Fibroblast of mammary gland (primary cell): ENCODE measurements at regions not wholly inside any gene's neighbourhood (a gene's known extent, or its start where the extent isn't known, plus 50 kb on each side); places are given as distances from the start of the nearest gene placed in this dataset.
"Not testable (repeated sequence)": the region's sequence is repeated elsewhere in the genome, so short reads cannot be mapped to it uniquely, and the experiment has no call there.

ENCODE experiments used
- DNase-seq: peaks from one replicate; pipeline ENCODE4 v3.0.0-alpha.2; 2010; ENCODE audit warnings: low read depth
- H3K4me3 ChIP-seq: 2 replicates; pipeline ENCODE4 v1.5.1; 2011; ENCODE audit warnings: low read depth, mild to moderate bottlenecking, low read length, moderate library complexity; ENCODE audit not compliant: control insufficient read depth
- TF ChIP-seq, protein P1 (sequence below): conservative IDR thresholded peaks from 2 replicates; pipeline ENCODE4 v1.5.1; 2011; ENCODE audit warnings: low read depth, low read length, inconsistent platforms; ENCODE audit not compliant: control insufficient read depth, insufficient read depth

DNA sequence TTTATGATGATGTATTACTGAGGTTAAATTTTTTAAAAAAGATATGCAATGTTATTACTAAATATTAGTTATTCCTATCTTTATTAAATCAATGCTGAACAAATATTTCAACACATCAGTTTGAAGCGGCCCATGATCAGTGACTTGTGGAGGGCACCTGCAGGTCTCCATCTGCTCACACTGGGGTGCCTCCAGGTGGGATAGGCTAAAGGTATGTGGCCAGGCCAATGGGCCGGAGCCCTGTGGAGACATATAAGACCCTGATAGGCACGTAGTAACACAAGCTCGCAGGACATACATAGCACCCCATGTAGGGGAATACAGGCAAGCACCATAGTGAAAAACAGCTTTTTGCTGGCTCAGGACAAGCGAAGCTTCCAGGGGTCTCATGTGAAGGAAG lies 469.8 kb downstream of the ZNF536 start:
- TF ChIP-seq, protein P1, sequence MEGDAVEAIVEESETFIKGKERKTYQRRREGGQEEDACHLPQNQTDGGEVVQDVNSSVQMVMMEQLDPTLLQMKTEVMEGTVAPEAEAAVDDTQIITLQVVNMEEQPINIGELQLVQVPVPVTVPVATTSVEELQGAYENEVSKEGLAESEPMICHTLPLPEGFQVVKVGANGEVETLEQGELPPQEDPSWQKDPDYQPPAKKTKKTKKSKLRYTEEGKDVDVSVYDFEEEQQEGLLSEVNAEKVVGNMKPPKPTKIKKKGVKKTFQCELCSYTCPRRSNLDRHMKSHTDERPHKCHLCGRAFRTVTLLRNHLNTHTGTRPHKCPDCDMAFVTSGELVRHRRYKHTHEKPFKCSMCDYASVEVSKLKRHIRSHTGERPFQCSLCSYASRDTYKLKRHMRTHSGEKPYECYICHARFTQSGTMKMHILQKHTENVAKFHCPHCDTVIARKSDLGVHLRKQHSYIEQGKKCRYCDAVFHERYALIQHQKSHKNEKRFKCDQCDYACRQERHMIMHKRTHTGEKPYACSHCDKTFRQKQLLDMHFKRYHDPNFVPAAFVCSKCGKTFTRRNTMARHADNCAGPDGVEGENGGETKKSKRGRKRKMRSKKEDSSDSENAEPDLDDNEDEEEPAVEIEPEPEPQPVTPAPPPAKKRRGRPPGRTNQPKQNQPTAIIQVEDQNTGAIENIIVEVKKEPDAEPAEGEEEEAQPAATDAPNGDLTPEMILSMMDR, result no peak
- DNase-seq, result no peak
- H3K4me3 ChIP-seq, result no peak overlapping the region

DNA sequence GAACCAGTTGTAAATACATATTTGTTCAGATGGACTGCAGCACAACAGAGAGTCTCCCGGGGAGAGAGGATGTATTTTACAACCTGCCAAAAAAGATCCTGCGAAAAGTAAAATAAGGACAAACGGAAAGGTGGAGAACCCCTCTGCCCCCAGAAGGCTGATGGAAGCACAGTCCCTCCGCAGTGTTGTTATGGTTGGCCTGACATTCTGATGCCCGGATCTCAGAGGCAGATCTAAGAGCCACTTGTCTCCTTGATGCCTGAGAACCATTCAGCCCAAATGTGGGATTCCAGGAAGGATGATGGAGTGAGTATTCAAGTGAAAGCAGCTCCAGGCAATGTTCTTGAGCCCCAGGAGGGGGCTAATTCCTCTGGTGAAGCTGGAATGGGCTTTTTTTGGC lies 458.7 kb downstream of the ZNF536 start:
- no peak for DNase-seq
- TF ChIP-seq, protein P1, result no peak
- H3K4me3 ChIP-seq, result no peak overlapping the region

GRCh38 chr19:30825505-30825904 lies 453.3 kb downstream of the ZNF536 start:
- not testable (repeated sequence) for H3K4me3 ChIP-seq, DNase-seq

DNA sequence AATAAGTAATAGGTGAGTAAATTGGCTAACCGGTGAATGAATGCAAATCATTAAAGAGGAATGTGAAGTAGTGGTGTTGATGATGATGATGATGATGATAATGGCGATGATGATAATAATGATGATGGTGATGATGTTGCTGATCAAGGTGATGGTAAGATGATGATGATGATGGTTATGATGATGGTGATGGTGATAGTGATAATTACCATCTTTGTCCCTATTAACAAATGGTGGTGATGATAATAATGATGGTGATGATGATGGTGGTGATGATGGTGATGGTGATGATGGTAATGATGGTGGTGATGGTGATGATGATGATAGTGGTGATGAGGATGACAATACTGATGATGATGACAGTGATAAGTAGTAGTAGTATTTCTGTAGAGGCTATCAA lies 452.6 kb downstream of the ZNF536 start:
- TF ChIP-seq, protein P1, result no peak
- H3K4me3 ChIP-seq, result no peak overlapping the region
- no peak for DNase-seq

DNA sequence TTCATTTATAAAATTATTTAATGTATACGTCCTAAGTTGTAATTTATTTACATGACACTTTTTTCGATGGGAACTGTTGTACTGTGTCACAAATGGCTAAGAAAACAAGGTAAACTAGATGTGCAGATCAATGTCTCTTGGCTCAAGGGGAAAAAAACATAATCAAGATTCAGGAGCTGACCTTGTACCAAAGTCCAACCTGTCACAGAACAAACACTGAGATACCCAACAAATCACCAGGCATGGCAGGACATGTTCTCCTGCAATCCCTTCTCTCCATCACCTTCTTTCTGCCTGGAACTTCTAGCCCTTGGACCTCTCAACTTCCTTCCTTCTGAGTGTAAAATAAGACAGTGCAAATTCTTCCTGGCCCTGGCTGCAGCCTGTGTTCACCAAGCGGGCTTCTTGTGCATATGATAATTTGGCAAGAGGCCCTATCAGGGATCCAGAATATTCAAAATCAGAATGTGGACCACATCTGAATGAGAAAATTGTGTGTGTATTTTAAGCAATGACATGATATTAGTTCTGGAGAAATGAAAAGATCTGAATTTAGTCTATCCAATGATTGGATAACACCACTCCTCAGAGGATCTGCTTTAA lies 445.9 kb downstream of the ZNF536 start:
- no peak overlapping the region for H3K4me3 ChIP-seq
- TF ChIP-seq, protein P1, result no peak
- no peak for DNase-seq

- no peak overlapping the region for H3K4me3 ChIP-seq
- DNase-seq, result no peak
- TF ChIP-seq, protein P1, result no peak
Measured at GRCh38 chr19:30817197-30817596, 445.0 kb downstream of the ZNF536 start.

DNA sequence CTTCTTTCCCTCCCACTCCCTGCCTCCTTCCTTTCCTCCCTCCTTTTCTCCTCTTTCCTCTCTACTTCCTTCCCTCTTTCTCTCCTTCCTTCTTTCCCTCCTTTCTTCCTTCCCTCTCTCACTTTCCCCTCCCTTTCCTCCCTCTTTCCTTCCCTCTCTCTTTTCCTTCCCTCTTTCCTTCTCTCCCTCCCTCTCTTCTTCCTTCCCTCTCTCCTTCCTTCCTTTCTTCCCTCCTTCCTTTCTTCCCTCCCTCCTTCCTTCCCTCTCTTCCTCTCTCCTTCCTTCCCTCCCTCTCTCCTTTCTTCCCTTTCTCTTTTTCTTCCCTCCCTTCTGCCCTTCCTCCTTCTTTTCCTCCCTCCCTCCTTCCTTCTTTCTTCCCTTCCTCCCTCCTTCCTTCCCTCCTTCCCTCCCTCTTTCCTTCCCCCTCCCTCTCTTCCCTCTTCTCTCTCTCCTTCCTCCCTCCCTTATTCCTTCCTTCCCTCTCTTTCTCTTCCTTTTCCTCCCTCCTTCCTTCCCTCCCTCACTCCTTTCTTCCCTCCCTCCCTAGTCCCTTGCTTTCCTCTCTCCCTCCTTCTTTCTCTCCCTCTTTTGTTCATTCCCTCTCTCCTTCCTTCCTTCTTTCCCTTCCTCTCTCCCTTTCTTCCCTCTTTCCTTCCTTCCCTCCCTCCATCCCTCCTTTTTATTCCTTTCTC lies 443.9 kb downstream of the ZNF536 start:
- H3K4me3 ChIP-seq, result no peak overlapping the region
- DNase-seq, result no peak
- TF ChIP-seq, protein P1, result no peak
